ENCODE measurements at regions not wholly inside any gene's neighbourhood (a gene's known extent, or its start where the extent isn't known, plus 50 kb on each side); places are given as distances from the start of the nearest gene placed in this dataset.
"Not testable (repeated sequence)": the region's sequence is repeated elsewhere in the genome, so short reads cannot be mapped to it uniquely, and the experiment has no call there.

- TF ChIP-seq, protein P1, sequence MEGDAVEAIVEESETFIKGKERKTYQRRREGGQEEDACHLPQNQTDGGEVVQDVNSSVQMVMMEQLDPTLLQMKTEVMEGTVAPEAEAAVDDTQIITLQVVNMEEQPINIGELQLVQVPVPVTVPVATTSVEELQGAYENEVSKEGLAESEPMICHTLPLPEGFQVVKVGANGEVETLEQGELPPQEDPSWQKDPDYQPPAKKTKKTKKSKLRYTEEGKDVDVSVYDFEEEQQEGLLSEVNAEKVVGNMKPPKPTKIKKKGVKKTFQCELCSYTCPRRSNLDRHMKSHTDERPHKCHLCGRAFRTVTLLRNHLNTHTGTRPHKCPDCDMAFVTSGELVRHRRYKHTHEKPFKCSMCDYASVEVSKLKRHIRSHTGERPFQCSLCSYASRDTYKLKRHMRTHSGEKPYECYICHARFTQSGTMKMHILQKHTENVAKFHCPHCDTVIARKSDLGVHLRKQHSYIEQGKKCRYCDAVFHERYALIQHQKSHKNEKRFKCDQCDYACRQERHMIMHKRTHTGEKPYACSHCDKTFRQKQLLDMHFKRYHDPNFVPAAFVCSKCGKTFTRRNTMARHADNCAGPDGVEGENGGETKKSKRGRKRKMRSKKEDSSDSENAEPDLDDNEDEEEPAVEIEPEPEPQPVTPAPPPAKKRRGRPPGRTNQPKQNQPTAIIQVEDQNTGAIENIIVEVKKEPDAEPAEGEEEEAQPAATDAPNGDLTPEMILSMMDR (IDR thresholded peaks at IDR 0.05; ENCODE audit: low read depth, low read length, missing input control): not testable (repeated sequence)
- TF ChIP-seq GABPA (IDR thresholded peaks at IDR 0.05 in 1 of 2, conservative IDR thresholded peaks at IDR 0.05 in 1 of 2); EGR1 (IDR thresholded peaks at IDR 0.05; ENCODE audit: low read depth in 2 of 2); SP1 (IDR thresholded peaks at IDR 0.05); JUND (IDR thresholded peaks at IDR 0.05); NR2F2 (IDR thresholded peaks at IDR 0.05); MAX (IDR thresholded peaks at IDR 0.05); FOXA1 (IDR thresholded peaks at IDR 0.05); TAF1 (conservative IDR thresholded peaks at IDR 0.05); HNF4G (IDR thresholded peaks at IDR 0.05); RXRA (IDR thresholded peaks at IDR 0.05): not testable (repeated sequence)
- TF ChIP-seq, protein P2, sequence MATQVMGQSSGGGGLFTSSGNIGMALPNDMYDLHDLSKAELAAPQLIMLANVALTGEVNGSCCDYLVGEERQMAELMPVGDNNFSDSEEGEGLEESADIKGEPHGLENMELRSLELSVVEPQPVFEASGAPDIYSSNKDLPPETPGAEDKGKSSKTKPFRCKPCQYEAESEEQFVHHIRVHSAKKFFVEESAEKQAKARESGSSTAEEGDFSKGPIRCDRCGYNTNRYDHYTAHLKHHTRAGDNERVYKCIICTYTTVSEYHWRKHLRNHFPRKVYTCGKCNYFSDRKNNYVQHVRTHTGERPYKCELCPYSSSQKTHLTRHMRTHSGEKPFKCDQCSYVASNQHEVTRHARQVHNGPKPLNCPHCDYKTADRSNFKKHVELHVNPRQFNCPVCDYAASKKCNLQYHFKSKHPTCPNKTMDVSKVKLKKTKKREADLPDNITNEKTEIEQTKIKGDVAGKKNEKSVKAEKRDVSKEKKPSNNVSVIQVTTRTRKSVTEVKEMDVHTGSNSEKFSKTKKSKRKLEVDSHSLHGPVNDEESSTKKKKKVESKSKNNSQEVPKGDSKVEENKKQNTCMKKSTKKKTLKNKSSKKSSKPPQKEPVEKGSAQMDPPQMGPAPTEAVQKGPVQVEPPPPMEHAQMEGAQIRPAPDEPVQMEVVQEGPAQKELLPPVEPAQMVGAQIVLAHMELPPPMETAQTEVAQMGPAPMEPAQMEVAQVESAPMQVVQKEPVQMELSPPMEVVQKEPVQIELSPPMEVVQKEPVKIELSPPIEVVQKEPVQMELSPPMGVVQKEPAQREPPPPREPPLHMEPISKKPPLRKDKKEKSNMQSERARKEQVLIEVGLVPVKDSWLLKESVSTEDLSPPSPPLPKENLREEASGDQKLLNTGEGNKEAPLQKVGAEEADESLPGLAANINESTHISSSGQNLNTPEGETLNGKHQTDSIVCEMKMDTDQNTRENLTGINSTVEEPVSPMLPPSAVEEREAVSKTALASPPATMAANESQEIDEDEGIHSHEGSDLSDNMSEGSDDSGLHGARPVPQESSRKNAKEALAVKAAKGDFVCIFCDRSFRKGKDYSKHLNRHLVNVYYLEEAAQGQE (IDR thresholded peaks at IDR 0.05): not testable (repeated sequence)
- TF ChIP-seq, protein P3, sequence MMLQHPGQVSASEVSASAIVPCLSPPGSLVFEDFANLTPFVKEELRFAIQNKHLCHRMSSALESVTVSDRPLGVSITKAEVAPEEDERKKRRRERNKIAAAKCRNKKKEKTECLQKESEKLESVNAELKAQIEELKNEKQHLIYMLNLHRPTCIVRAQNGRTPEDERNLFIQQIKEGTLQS (IDR thresholded peaks at IDR 0.05): not testable (repeated sequence)
Observed at GRCh38 chr15:91371345-91371744, 271.3 kb downstream of the SV2B start.
